Neural cell (in vitro differentiated cells): ENCODE measurements at regions not wholly inside any gene's neighbourhood (a gene's known extent, or its start where the extent isn't known, plus 50 kb on each side); places are given as distances from the start of the nearest gene placed in this dataset.

Experiments
- H2AFZ ChIP-seq: fragments of 200-600, 300-800 bp; sonication (generic), shearing (Covaris generic); 2 replicates; pipeline ENCODE4 v1.6.0; 2014; ENCODE audit warnings: low read depth, mild to moderate bottlenecking, antibody characterized with exemption, low read length, moderate library complexity
- H3F3A ChIP-seq: fragments of 200-600 bp; shearing (Covaris generic); 2 replicates; pipeline ENCODE4 v1.6.1; 2016; ENCODE audit warnings: mild to moderate bottlenecking, moderate library complexity, mixed read lengths, antibody characterized with exemption, low read length; ENCODE audit not compliant: insufficient read depth, poor library complexity, severe bottlenecking
- H3K27ac ChIP-seq: fragments of 200-600, 300-800 bp; sonication (generic), shearing (Covaris generic); 2 replicates; pipeline ENCODE4 v1.5.1; 2014; ENCODE audit warnings: mild to moderate bottlenecking, low read length, moderate library complexity
- H3K27me3 ChIP-seq: fragments of 300-800, 200-600 bp; sonication (generic), shearing (Covaris generic); 2 replicates; pipeline ENCODE4 v1.6.0; 2014; ENCODE audit warnings: mild to moderate bottlenecking, low read depth, low read length, moderate library complexity; ENCODE audit not compliant: insufficient read depth
- H3K36me3 ChIP-seq: fragments of 300-800, 200-600 bp; sonication (generic), shearing (Covaris generic); 2 replicates; pipeline ENCODE4 v1.5.1; 2014; ENCODE audit warnings: mild to moderate bottlenecking, antibody characterized with exemption, low read length, moderate library complexity; ENCODE audit not compliant: insufficient read depth
- H3K4me2 ChIP-seq: fragments of 300-800, 200-600 bp; sonication (generic), shearing (Covaris generic); 2 replicates; pipeline ENCODE4 v1.6.0; 2014; ENCODE audit warnings: mild to moderate bottlenecking, low read length
- H3K4me3 ChIP-seq: fragments of 300-800, 200-600 bp; sonication (generic), shearing (Covaris generic); 2 replicates; pipeline ENCODE4 v1.5.1; 2014; ENCODE audit warnings: mild to moderate bottlenecking, low read length, moderate library complexity
- H3K79me2 ChIP-seq: fragments of 200-600 bp; shearing (Covaris generic); replicated peaks from 2 replicates; pipeline ENCODE4 v1.6.0; 2014; ENCODE audit warnings: mild to moderate bottlenecking, low read length, moderate library complexity; ENCODE audit not compliant: insufficient read depth
- H3K9ac ChIP-seq: fragments of 300-800, 200-600 bp; sonication (generic), shearing (Covaris generic); 2 replicates; pipeline ENCODE4 v1.6.1; 2016; ENCODE audit warnings: mild to moderate bottlenecking, low read length, mixed read lengths
- H3K9me2 ChIP-seq: fragments of 200-600 bp; shearing (Covaris generic); 2 replicates; pipeline ENCODE4 v1.6.1; 2016; ENCODE audit warnings: mild to moderate bottlenecking, low read length, mixed read lengths; ENCODE audit not compliant: insufficient read depth
- H3K9me3 ChIP-seq: fragments of 200-600, 300-800 bp; sonication (generic), shearing (Covaris generic); 2 replicates; pipeline ENCODE4 v1.6.1; 2016; ENCODE audit warnings: mild to moderate bottlenecking, mixed run types, low read length, moderate library complexity, mixed read lengths
- H4K20me1 ChIP-seq: fragments of 200-600 bp; shearing (Covaris generic); 2 replicates; pipeline ENCODE4 v1.6.1; 2016; ENCODE audit warnings: mild to moderate bottlenecking, mixed run types; ENCODE audit not compliant: insufficient read depth
- CTCF ChIP-seq: fragments of 450-650 bp; IDR thresholded peaks from 2 replicates; pipeline ENCODE4 v1.5.1; 2014; ENCODE audit warnings: antibody characterized with exemption, mild to moderate bottlenecking, moderate library complexity; ENCODE audit not compliant: poor library complexity, severe bottlenecking
- EP300 ChIP-seq: fragments of 450-650 bp; conservative IDR thresholded peaks from 2 replicates; pipeline ENCODE4 v1.6.1; 2014; ENCODE audit warnings: antibody characterized with exemption, mild to moderate bottlenecking, moderate library complexity; ENCODE audit not compliant: poor library complexity, severe bottlenecking
- EZH2 ChIP-seq: fragments of 200-600, 300-800 bp; shearing (Covaris generic), sonication (generic); IDR thresholded peaks from 2 replicates; pipeline ENCODE4 v1.6.1; 2014; ENCODE audit warnings: antibody characterized with exemption, low read length, borderline replicate concordance, mild to moderate bottlenecking; ENCODE audit not compliant: insufficient read depth, poor library complexity, severe bottlenecking
- MXI1 ChIP-seq: fragments of 450-650 bp; conservative IDR thresholded peaks from 2 replicates; pipeline ENCODE4 v1.6.1; 2014; ENCODE audit warnings: antibody characterized with exemption, mild to moderate bottlenecking; ENCODE audit not compliant: poor library complexity, severe bottlenecking
- POLR2AphosphoS5 ChIP-seq: IDR thresholded peaks from 2 replicates; pipeline ENCODE4 v1.6.1; 2012
- RAD21 ChIP-seq: fragments of 450-650 bp; conservative IDR thresholded peaks from 2 replicates; pipeline ENCODE4 v1.6.1; 2014; ENCODE audit warnings: antibody characterized with exemption, mild to moderate bottlenecking, moderate library complexity
- REST ChIP-seq: IDR thresholded peaks from 2 replicates; pipeline ENCODE4 v1.6.1; 2012; ENCODE audit warnings: borderline replicate concordance
- SMC3 ChIP-seq: fragments of 450-650 bp; conservative IDR thresholded peaks from 2 replicates; pipeline ENCODE4 v1.6.1; 2014; ENCODE audit warnings: antibody characterized with exemption, mild to moderate bottlenecking, moderate library complexity; ENCODE audit not compliant: poor library complexity
- TAF1 ChIP-seq: IDR thresholded peaks from 2 replicates; pipeline ENCODE4 v1.6.1; 2012; ENCODE audit warnings: low read depth

DNA sequence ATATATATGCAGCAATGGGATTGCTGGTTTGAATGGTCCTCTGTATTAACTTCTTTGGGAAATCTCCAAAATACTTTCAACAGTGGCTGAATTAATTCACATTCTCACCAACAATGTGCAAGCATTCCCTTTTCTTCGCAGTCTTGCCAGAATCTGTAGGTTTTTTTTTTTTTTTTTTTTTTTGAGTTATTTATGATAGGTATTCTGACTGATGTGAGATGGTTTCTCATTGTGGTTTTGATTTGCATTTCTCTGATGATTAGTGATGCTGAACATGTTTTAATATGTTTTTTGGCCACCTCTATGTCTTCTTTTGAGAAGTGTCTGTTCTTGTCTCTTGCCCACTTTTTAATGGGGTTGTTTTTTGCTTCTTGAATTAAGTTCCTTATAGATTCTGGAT lies 2041.5 kb upstream of the PCDH20 start:
- Histone ChIP-seq H4K20me1 (no peaks in the 10 kb centered on the region), H3K4me2 (no peak overlapping the region), H3F3A (no peaks in the 10 kb centered on the region), H2AFZ (no peak overlapping the region), H3K79me2 (no peaks in the 10 kb centered on the region), H3K9ac (no peak overlapping the region), H3K9me3 (no peaks in the 10 kb centered on the region), H3K4me3 (no peak overlapping the region), H3K27me3 (no peaks in the 10 kb centered on the region), H3K9me2 (no peaks in the 10 kb centered on the region), H3K36me3 (no peaks in the 10 kb centered on the region), H3K27ac (no peak overlapping the region)
- TF ChIP-seq POLR2AphosphoS5 (no peak), EP300 (no peak), REST (no peak), EZH2 (no peak), SMC3 (no peak), MXI1 (no peak), CTCF (no peak), TAF1 (no peak), RAD21 (no peak)

DNA sequence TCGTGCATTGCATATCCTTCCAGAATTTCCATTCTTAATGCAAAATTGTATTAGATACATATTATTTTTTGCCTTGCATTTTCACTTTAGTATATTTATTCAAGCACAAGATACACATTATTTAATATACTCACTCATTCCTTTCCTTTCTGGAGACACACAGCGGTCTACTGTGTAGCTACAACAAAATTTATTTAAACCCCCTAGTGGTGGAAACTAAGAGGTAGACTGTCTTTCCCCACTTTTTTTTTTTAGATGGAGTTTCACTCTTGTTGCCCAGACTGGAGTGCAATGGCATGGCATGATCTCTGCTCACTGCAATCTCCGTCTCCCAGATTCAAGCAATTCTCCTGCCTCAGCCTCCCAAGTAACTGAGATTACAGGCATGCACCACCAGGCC lies 2040.3 kb upstream of the PCDH20 start:
- no peaks in the 10 kb centered on the region for H3K9me2 ChIP-seq
- H3K79me2 ChIP-seq: no peaks in the 10 kb centered on the region
- no peaks in the 10 kb centered on the region for H3K27me3 ChIP-seq
- no peaks in the 10 kb centered on the region for H3K36me3 ChIP-seq
- H3K4me3 ChIP-seq: no peak overlapping the region
- no peaks in the 10 kb centered on the region for H4K20me1 ChIP-seq
- H2AFZ ChIP-seq: no peak overlapping the region
- H3K9me3 ChIP-seq: no peaks in the 10 kb centered on the region
- no peak overlapping the region for H3K4me2 ChIP-seq
- no peak overlapping the region for H3K27ac ChIP-seq
- H3K9ac ChIP-seq: no peak overlapping the region
- no peak for TF ChIP-seq TAF1
- no peak for TF ChIP-seq SMC3
- TF ChIP-seq CTCF: no peak
- no peak for TF ChIP-seq MXI1
- no peak for TF ChIP-seq POLR2AphosphoS5
- TF ChIP-seq REST: no peak
- TF ChIP-seq RAD21: no peak
- TF ChIP-seq EZH2: no peak
- TF ChIP-seq EP300: no peak
- H3F3A ChIP-seq: no peaks in the 10 kb centered on the region
